ENCODE measurements at regions not wholly inside any gene's neighbourhood (a gene's known extent, or its start where the extent isn't known, plus 50 kb on each side); places are given as distances from the start of the nearest gene placed in this dataset.

DNA sequence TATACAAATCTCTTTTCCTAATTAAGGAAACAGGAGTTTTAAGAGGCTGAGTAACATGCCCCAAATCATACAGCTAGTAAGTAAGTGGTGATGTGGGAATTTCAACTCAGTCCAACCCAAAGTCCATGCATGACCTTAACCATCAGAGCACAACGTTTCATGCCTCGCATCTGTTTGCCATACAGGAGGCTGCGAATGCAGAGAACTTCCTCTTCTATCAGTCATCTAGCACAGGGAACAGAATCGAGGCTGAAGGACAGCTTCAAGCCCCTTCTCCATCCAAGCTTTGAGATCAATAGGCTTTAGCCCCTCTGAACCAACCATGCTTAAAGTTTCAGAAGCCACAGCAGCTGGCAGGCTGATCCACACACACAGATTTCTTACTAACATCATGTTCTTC is 113.2 kb downstream of the MAFB start:
- CTCF ChIA-PET = no interaction called here
- DNase-seq (ENCODE audit: extremely low spot score) = no peak
- POLR2A ChIA-PET = no interaction called here
- TF ChIP-seq CTCF (IDR thresholded peaks at IDR 0.05; ENCODE audit: control extremely low read depth, extremely low read depth, low read depth, missing control alignments) = no peak

DNA sequence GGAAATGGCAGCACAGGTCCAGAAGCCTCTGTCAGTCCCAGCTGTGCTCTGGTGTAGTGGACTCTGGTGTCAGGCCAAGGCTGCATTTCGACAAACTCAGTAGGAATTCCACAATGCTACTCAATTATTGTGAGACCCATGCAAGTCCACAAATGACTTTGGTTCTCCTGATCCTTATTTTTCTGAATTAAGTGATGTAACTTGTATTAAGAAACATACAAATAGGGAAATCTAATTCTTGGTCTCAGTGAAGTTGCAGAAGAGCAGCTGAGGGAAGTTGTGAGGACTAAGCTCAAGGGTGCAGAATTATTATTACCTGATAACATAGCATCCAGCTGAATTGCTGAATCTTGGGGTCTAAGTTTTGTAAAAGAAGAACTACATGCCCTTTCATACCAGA is 116.8 kb downstream of the MAFB start:
- DNase-seq (ENCODE audit: extremely low spot score) = no peak
- TF ChIP-seq CTCF (IDR thresholded peaks at IDR 0.05; ENCODE audit: control extremely low read depth, extremely low read depth, low read depth, missing control alignments) = no peak
- ChIA-PET POLR2A (no interaction called here), CTCF (no interaction called here)

DNA sequence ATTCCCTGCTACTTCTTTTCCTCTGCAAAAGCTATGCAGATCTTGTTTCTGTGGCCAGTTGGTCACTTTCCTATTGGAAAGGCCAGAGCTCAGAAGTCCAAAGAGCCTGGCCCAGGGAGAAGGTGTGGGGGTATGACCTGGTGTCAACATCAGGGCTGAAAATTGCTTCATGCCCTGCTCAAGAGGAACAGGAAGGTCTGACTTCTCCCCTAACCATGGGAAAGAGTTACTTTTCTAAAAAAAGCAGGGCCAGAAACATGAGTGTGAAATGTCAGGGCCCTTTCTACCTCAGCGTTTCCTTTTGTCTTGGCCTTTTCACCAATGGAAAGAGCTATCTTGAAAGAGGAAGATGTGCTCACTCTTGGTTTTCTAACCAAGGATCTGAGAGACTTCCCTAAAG is 117.4 kb downstream of the MAFB start:
- no peak for TF ChIP-seq CTCF (IDR thresholded peaks at IDR 0.05; ENCODE audit: control extremely low read depth, extremely low read depth, low read depth, missing control alignments)
- DNase-seq (ENCODE audit: extremely low spot score) = no peak
- ChIA-PET CTCF (interaction anchor here (1.1 kb wide), 1 partner anchor 10 kb away, joined by 3 read pairs; no protein-coding TSS in a partner anchor), POLR2A (no interaction called here)

DNA sequence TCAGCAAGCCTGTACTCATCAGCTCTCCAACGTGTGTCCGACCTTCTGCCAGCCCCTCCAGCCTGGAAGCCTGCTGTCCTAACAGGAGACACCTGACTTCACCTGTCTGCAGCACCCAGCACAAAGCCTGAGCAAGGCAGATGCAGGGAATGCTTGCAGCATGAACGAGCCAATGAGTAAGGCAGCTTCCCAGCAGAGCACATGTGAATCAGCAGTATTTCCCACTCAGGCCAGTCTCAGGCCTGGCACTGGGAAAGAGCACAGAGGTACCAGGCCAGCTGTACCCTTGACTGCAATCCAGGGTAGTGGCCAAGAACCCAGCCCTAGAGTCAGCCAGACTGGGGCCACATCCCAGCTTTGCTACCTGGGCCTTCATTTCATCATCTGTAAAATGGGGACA is 120.8 kb downstream of the MAFB start:
- no peak for TF ChIP-seq CTCF (IDR thresholded peaks at IDR 0.05; ENCODE audit: control extremely low read depth, extremely low read depth, low read depth, missing control alignments)
- POLR2A ChIA-PET = no interaction called here
- no peak for DNase-seq (ENCODE audit: extremely low spot score)
- CTCF ChIA-PET = no interaction called here

DNA sequence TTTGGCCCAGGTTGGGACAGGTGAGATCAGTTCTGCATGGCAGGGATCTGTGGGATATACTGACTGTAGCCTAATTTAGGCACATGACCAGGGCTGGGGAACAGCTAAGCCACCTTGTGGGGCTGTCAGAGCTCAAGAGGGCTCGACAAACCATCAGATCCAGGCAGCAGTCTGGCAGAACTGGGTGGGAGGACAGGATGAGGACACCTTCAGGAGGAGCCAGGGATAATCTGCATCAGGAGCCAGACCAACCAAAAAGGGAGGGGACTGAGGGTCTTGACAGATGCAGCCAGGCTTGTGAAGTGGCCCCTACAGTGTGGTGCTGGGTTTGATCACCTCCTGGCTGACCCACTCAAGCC is 123.4 kb downstream of the MAFB start:
- TF ChIP-seq CTCF (IDR thresholded peaks at IDR 0.05; ENCODE audit: control extremely low read depth, extremely low read depth, low read depth, missing control alignments) = no peak
- CTCF ChIA-PET = no interaction called here
- POLR2A ChIA-PET = no interaction called here
- DNase-seq (ENCODE audit: extremely low spot score) = no peak

DNA sequence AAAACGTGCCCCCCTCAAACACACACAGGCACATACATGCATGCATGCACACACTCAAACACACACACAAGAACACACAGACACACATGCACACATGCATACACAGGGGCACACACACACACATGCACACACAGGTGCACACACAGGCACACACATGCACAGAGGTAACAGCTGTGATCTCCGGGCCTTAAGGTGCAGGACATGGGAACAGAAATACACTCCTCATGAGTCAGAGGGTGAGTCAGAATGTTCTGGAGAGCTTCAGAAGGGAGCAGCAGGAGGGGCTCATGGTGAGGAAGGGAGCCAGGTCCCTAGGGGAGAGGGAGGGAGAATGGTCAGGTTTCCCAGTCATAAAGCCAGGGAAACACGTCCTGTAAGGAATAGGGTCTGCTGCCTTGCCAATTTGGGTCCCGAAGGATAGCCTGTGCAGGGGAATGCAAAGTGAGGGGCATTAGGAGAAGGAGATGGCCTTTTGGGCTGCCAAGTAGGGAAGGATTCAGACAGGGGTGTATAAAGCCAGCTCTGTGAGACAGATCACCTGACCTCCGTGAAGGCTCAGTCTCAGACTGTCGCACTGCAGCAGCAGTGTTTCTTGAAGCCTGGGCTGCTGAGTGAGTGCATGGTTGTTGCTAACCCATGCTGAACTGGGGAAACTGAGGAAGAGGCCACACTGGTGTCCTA is 123.9 kb downstream of the MAFB start:
- DNase-seq (ENCODE audit: extremely low spot score) = no peak
- ChIA-PET POLR2A (no interaction called here), CTCF (no interaction called here)
- TF ChIP-seq CTCF (IDR thresholded peaks at IDR 0.05; ENCODE audit: control extremely low read depth, extremely low read depth, low read depth, missing control alignments) = no peak

Measured in GM10248 (cell line).